ENCODE measurements at regions not wholly inside any gene's neighbourhood (a gene's known extent, or its start where the extent isn't known, plus 50 kb on each side); places are given as distances from the start of the nearest gene placed in this dataset.

- DNase-seq: no peak
- Histone ChIP-seq H3K4me1 (no peaks in the 10 kb centered on the region), H3K36me3 (no peaks in the 10 kb centered on the region), H3K27ac (no peak overlapping the region), H3K4me3 (no peak overlapping the region), H3K9me3 (no peaks in the 10 kb centered on the region), H3K27me3 (no peaks in the 10 kb centered on the region)
- intact Hi-C loops (cut with DNase I; ENCODE audit: low total_unique reads): no loop called here
- TF ChIP-seq EP300 (IDR thresholded peaks at IDR 0.05) (no peak), POLR2AphosphoS5 (IDR thresholded peaks at IDR 0.05) (no peak), CTCF (IDR thresholded peaks at IDR 0.05) (no peak), POLR2A (IDR thresholded peaks at IDR 0.05) (no peak)
- 67 to 90% (median 78%) methylated on average over 2 of the region's 2 CpGs for WGBS, 5 donors
These were observed 193.1 kb upstream of the DCBLD2 start for GRCh38 chr3:99094606-99095005.

GRCh38 chr3:99087277-99087676 is 185.8 kb upstream of the DCBLD2 start:
- Histone ChIP-seq H3K36me3 (no peaks in the 10 kb centered on the region), H3K27me3 (no peaks in the 10 kb centered on the region), H3K4me1 (no peaks in the 10 kb centered on the region), H3K27ac (no peak overlapping the region), H3K9me3 (no peaks in the 10 kb centered on the region), H3K4me3 (no peak overlapping the region)
- 88 to 97% (median 95%) methylated on average over 2 of the region's 2 CpGs for WGBS, 5 donors
- DNase-seq: no peak
- intact Hi-C loops (cut with DNase I; ENCODE audit: low total_unique reads): no loop called here
- TF ChIP-seq POLR2A (IDR thresholded peaks at IDR 0.05): no peak
- TF ChIP-seq POLR2AphosphoS5 (IDR thresholded peaks at IDR 0.05): no peak
- TF ChIP-seq EP300 (IDR thresholded peaks at IDR 0.05): no peak
- TF ChIP-seq CTCF (IDR thresholded peaks at IDR 0.05): no peak

- TF ChIP-seq POLR2A (IDR thresholded peaks at IDR 0.05) (no peak), POLR2AphosphoS5 (IDR thresholded peaks at IDR 0.05) (no peak), CTCF (IDR thresholded peaks at IDR 0.05) (no peak), EP300 (IDR thresholded peaks at IDR 0.05) (no peak)
- H3K36me3 ChIP-seq: no peaks in the 10 kb centered on the region
- H3K27me3 ChIP-seq: no peaks in the 10 kb centered on the region
- intact Hi-C loops (cut with DNase I; ENCODE audit: low total_unique reads): no loop called here
- no peak overlapping the region for H3K27ac ChIP-seq
- H3K4me1 ChIP-seq: no peaks in the 10 kb centered on the region
- no peaks in the 10 kb centered on the region for H3K9me3 ChIP-seq
- WGBS, 5 donors: 79 to 89% (median 85%) methylated on average over 4 of the region's 4 CpGs
- DNase-seq: no peak
- H3K4me3 ChIP-seq: no peak overlapping the region
These were observed 183.3 kb upstream of the DCBLD2 start for GRCh38 chr3:99084826-99085225.

GRCh38 chr3:99084156-99084555 is 182.7 kb upstream of the DCBLD2 start:
- Histone ChIP-seq H3K27ac (no peak overlapping the region), H3K9me3 (no peaks in the 10 kb centered on the region), H3K4me1 (no peaks in the 10 kb centered on the region), H3K27me3 (no peaks in the 10 kb centered on the region), H3K36me3 (no peaks in the 10 kb centered on the region), H3K4me3 (no peak overlapping the region)
- DNase-seq: no peak
- 81 to 94% (median 91%) methylated on average over 2 of the region's 2 CpGs for WGBS, 5 donors
- intact Hi-C loops (cut with DNase I; ENCODE audit: low total_unique reads): no loop called here
- TF ChIP-seq CTCF (IDR thresholded peaks at IDR 0.05): no peak
- no peak for TF ChIP-seq POLR2A (IDR thresholded peaks at IDR 0.05)
- no peak for TF ChIP-seq EP300 (IDR thresholded peaks at IDR 0.05)
- TF ChIP-seq POLR2AphosphoS5 (IDR thresholded peaks at IDR 0.05): no peak

Measured in stomach (tissue), 8 donors.